ENCODE measurements at regions not wholly inside any gene's neighbourhood (a gene's known extent, or its start where the extent isn't known, plus 50 kb on each side); places are given as distances from the start of the nearest gene placed in this dataset.

DNA sequence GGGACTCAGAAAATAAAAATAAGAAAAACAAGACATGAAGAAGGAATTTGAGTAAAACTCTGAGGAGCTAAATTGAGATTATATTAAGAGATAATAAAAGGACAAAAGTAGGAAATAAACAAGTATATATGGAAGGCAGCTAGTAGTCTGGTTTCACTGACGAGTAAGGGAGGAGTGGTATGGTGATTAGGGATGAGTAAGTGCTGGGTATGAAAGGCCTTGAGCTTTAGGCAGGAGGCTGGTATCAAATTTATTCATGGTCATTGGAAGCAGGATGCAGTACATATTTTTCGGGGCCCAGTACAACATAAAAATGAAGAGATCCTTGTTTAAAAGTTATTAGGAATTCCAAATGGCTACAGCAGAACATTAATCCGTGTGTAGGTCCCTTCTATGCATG is 789.7 kb upstream of the PRMT6 start:
- Histone ChIP-seq H3K23ac (ENCODE audit: insufficient read length, low read depth, low read length) (no peak overlapping the region), H3K23me2 (ENCODE audit: insufficient read length, low read depth, low read length, poor library complexity, severe bottlenecking) (no peaks in the 10 kb centered on the region), H3T11ph (ENCODE audit: low read length) (no peak overlapping the region), H4K8ac (replicated peaks; ENCODE audit: insufficient read length, low read depth, low read length) (no peak overlapping the region), H2BK20ac (ENCODE audit: low read depth, low read length, poor library complexity, severe bottlenecking) (no peak overlapping the region), H3K18ac (ENCODE audit: insufficient read length, low read depth, low read length) (no peak overlapping the region), H3K9me3 (ENCODE audit: control insufficient read depth, low read depth, low read length) (no peaks in the 10 kb centered on the region), H3K56ac (ENCODE audit: insufficient read length, low read depth, low read length) (no peak overlapping the region), H3K14ac (ENCODE audit: insufficient read depth, low read length) (no peak overlapping the region), H3K9ac (ENCODE audit: extremely low read depth, insufficient read length, low read length) (no peak overlapping the region), H2BK120ac (ENCODE audit: low read depth, low read length, poor library complexity, severe bottlenecking) (no peak overlapping the region), H2BK12ac (ENCODE audit: insufficient read length, low read depth, low read length) (no peak overlapping the region), H3K4ac (ENCODE audit: low read depth, low read length) (no peak overlapping the region), H2AFZ (ENCODE audit: low read length) (no peak overlapping the region), H3K79me1 (ENCODE audit: insufficient read depth, low read depth, low read length, poor library complexity, severe bottlenecking) (no peaks in the 10 kb centered on the region), H2BK15ac (ENCODE audit: low read depth, low read length) (no peak overlapping the region), H2BK5ac (ENCODE audit: insufficient read length, low read length) (no peak overlapping the region), H3K27me3 (ENCODE audit: insufficient read depth, low read length) (no peaks in the 10 kb centered on the region), H3K79me2 (ENCODE audit: insufficient read depth, low read length) (no peaks in the 10 kb centered on the region), H4K20me1 (ENCODE audit: control insufficient read depth, insufficient read depth, insufficient read length) (no peaks in the 10 kb centered on the region), H3K4me2 (ENCODE audit: insufficient read depth, insufficient read length, low read length) (no peak overlapping the region), H2AK5ac (ENCODE audit: insufficient read length, low read length) (no peak overlapping the region), H4K5ac (ENCODE audit: insufficient read length, low read depth, low read length) (no peak overlapping the region), H3K4me1 (ENCODE audit: insufficient read depth, low read length) (no peaks in the 10 kb centered on the region), H4K91ac (ENCODE audit: insufficient read length, low read depth, low read length) (no peak overlapping the region), H3K27ac (ENCODE audit: insufficient read length, low read depth, low read length) (no peak overlapping the region)
- DNase-seq = no peak
- no peaks in the 10 kb centered on the region for H3K27me3 Mint-ChIP-seq (ENCODE audit: low read depth)
- H3K4me1 Mint-ChIP-seq = no peaks in the 10 kb centered on the region
- H3K9me3 Mint-ChIP-seq = peaks cover 4 to 13% of the 10 kb centered on the region in 2 experiments
- no CpG with 5 or more reads among the region's 3 CpGs for WGBS (ENCODE audit: extremely low coverage, insufficient read length, low lambda C conversion rate)
- no peak overlapping the region for H3K27ac Mint-ChIP-seq
- H3K4me3 Mint-ChIP-seq = no peak overlapping the region
- TF ChIP-seq, protein P1, sequence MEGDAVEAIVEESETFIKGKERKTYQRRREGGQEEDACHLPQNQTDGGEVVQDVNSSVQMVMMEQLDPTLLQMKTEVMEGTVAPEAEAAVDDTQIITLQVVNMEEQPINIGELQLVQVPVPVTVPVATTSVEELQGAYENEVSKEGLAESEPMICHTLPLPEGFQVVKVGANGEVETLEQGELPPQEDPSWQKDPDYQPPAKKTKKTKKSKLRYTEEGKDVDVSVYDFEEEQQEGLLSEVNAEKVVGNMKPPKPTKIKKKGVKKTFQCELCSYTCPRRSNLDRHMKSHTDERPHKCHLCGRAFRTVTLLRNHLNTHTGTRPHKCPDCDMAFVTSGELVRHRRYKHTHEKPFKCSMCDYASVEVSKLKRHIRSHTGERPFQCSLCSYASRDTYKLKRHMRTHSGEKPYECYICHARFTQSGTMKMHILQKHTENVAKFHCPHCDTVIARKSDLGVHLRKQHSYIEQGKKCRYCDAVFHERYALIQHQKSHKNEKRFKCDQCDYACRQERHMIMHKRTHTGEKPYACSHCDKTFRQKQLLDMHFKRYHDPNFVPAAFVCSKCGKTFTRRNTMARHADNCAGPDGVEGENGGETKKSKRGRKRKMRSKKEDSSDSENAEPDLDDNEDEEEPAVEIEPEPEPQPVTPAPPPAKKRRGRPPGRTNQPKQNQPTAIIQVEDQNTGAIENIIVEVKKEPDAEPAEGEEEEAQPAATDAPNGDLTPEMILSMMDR (conservative IDR thresholded peaks at IDR 0.05) = no peak
- H3K36me3 Mint-ChIP-seq (ENCODE audit: insufficient read depth in 1 of 3, low read depth in 3 of 3) = peaks cover 0 to 6% (median 0%) of the 10 kb centered on the region in 3 experiments; a peak in 3 of 7 replicates

Data from H9 (cell line).